Trophoblast cell (in vitro differentiated cells and primary cell): ENCODE measurements at regions not wholly inside any gene's neighbourhood (a gene's known extent, or its start where the extent isn't known, plus 50 kb on each side); places are given as distances from the start of the nearest gene placed in this dataset.
A peak's percentile ranks its signal among the peaks of the same experiment; 100 is the strongest.

Source experiments
- DNase-seq, 2 donors: peaks; one replicate each; pipeline ENCODE4 v3.0.0-alpha.2; 2016
- H2AFZ ChIP-seq: 2 replicates; pipeline ENCODE4 v1.6.1; 2013; ENCODE audit warnings: low read length, moderate library complexity, mild to moderate bottlenecking; ENCODE audit not compliant: insufficient read depth, poor library complexity
- H2AK5ac ChIP-seq: 2 replicates; pipeline ENCODE4 v1.6.1; 2013; ENCODE audit warnings: mild to moderate bottlenecking, low read length
- H2BK120ac ChIP-seq: 2 replicates; pipeline ENCODE4 v1.6.1; 2013; ENCODE audit warnings: low read length, mild to moderate bottlenecking, moderate library complexity; ENCODE audit not compliant: insufficient read depth, poor library complexity
- H2BK12ac ChIP-seq: 2 replicates; pipeline ENCODE4 v1.6.1; 2013; ENCODE audit warnings: mild to moderate bottlenecking, low read length, moderate library complexity
- H2BK5ac ChIP-seq: 2 replicates; pipeline ENCODE4 v1.6.1; 2013; ENCODE audit warnings: low read length, low read depth, moderate library complexity, mild to moderate bottlenecking; ENCODE audit not compliant: poor library complexity
- H3K14ac ChIP-seq: 2 replicates; pipeline ENCODE4 v1.6.1; 2013; ENCODE audit warnings: mild to moderate bottlenecking, low read length
- H3K18ac ChIP-seq: 2 replicates; pipeline ENCODE4 v1.6.1; 2013; ENCODE audit warnings: mild to moderate bottlenecking, low read length
- H3K23ac ChIP-seq: 2 replicates; pipeline ENCODE4 v1.6.1; 2013; ENCODE audit warnings: low read length
- H3K27ac ChIP-seq: 2 replicates; pipeline ENCODE4 v1.5.1; 2013; ENCODE audit warnings: low read depth, mild to moderate bottlenecking, inconsistent platforms, low read length, moderate library complexity
- H3K27me3 ChIP-seq: 2 replicates; pipeline ENCODE4 v1.6.1; 2013; ENCODE audit warnings: inconsistent platforms, mild to moderate bottlenecking, low read length, moderate library complexity; ENCODE audit not compliant: insufficient read depth
- H3K36me3 ChIP-seq, 2 experiments: 1 replicate in 1 of 2; 2 replicates in 1 of 2; pipeline ENCODE4 v1.6.1; 2013; ENCODE audit warnings: low read length in 2 of 2, mild to moderate bottlenecking in 2 of 2, moderate library complexity in 1 of 2; ENCODE audit not compliant: insufficient read depth in 2 of 2, control insufficient read depth in 1 of 2
- H3K4ac ChIP-seq: 2 replicates; pipeline ENCODE4 v1.6.1; 2013; ENCODE audit warnings: low read depth, mild to moderate bottlenecking, low read length, moderate library complexity
- H3K4me1 ChIP-seq, 2 experiments: 1 replicate in 1 of 2; 2 replicates in 1 of 2; pipeline ENCODE4 v1.6.1; 2013; ENCODE audit warnings: low read length in 2 of 2, mild to moderate bottlenecking in 2 of 2, moderate library complexity in 1 of 2; ENCODE audit not compliant: insufficient read depth in 2 of 2, control insufficient read depth in 1 of 2
- H3K4me2 ChIP-seq: 2 replicates; pipeline ENCODE4 v1.6.1; 2013; ENCODE audit warnings: inconsistent platforms, mild to moderate bottlenecking, low read length, moderate library complexity
- H3K4me3 ChIP-seq: 2 replicates; pipeline ENCODE4 v1.5.1; 2013; ENCODE audit warnings: mild to moderate bottlenecking, low read depth, low read length, inconsistent platforms
- H3K79me1 ChIP-seq: one replicate; pipeline ENCODE4 v1.6.1; 2013; ENCODE audit warnings: low read length
- H3K79me2 ChIP-seq: 2 replicates; pipeline ENCODE4 v1.6.1; 2013; ENCODE audit warnings: low read length, mild to moderate bottlenecking; ENCODE audit not compliant: control insufficient read depth, insufficient read depth, poor library complexity
- H3K9ac ChIP-seq: 2 replicates; pipeline ENCODE4 v1.6.1; 2013; ENCODE audit warnings: mild to moderate bottlenecking, low read length
- H3K9me3 ChIP-seq: 2 replicates; pipeline ENCODE4 v1.6.1; 2013; ENCODE audit warnings: low read depth, mild to moderate bottlenecking, control low read depth, inconsistent platforms, low read length; ENCODE audit not compliant: insufficient read depth
- H4K12ac ChIP-seq: 2 replicates; pipeline ENCODE4 v1.6.1; 2013; ENCODE audit warnings: low read depth, mild to moderate bottlenecking, low read length, moderate library complexity
- H4K8ac ChIP-seq: 2 replicates; pipeline ENCODE4 v1.6.1; 2013; ENCODE audit warnings: low read depth, mild to moderate bottlenecking, low read length, moderate library complexity
- H4K91ac ChIP-seq: one replicate; pipeline ENCODE4 v1.6.1; 2013; ENCODE audit warnings: low read depth, mild to moderate bottlenecking, low read length, moderate library complexity
- WGBS: extraction: QIAGEN DNeasy Blood & Tissue Kit; methylation state at CpG from one replicate; pipeline ENCODE4 v1.1.7; 2013; ENCODE audit warnings: missing lambda C conversion rate; ENCODE audit not compliant: insufficient read length, insufficient coverage; ENCODE audit errors: extremely low coverage; 5-methylcytosine and 5-hydroxymethylcytosine counted together

DNA sequence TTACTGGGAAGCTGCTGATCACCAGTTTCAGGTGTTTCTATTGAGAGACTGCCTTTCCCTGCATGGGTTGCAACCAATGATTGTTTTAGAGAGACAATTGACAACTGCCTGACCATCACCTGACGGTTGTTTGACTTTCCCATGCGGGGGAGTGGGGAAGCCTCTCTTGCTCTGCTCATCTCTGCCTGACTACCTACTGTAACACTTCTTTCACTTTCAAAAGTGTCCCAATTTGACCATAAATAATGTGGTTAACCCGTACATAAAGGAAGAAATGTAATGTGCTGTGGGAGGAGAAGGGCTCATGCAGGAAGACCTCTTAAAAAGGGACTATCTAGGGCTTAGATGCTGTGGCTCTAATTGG, 122.1 kb upstream of the PHACTR1 start:
- Histone ChIP-seq H4K8ac (no peak overlapping the region), H3K27ac (no peak overlapping the region), H3K4ac (no peak overlapping the region), H2AFZ (no peak overlapping the region), H3K23ac (no peak overlapping the region), H3K36me3 (no peaks in the 10 kb centered on the region), H4K12ac (no peak overlapping the region), H2BK12ac (no peak overlapping the region), H4K91ac (no peak overlapping the region), H3K4me1 (peaks cover 0 to 5% of the 10 kb centered on the region in 2 experiments), H3K14ac (no peak overlapping the region), H3K9me3 (no peaks in the 10 kb centered on the region), H3K4me2 (no peak overlapping the region), H3K4me3 (no peak overlapping the region), H3K27me3 (no peaks in the 10 kb centered on the region), H3K9ac (no peak overlapping the region), H2BK120ac (no peak overlapping the region), H3K18ac (no peak overlapping the region), H2BK5ac (no peak overlapping the region), H3K79me2 (no peaks in the 10 kb centered on the region), H2AK5ac (no peak overlapping the region), H3K79me1 (no peaks in the 10 kb centered on the region)
- no peak for DNase-seq
- no CpG with 5 or more reads among the region's 3 CpGs for WGBS

- Histone ChIP-seq H2BK120ac (no peak overlapping the region), H3K23ac (no peak overlapping the region), H2AFZ (no peak overlapping the region), H4K12ac (no peak overlapping the region), H3K27me3 (no peaks in the 10 kb centered on the region), H2BK5ac (no peak overlapping the region), H3K4ac (no peak overlapping the region), H3K4me2 (no peak overlapping the region), H4K91ac (no peak overlapping the region), H3K79me1 (no peaks in the 10 kb centered on the region), H3K36me3 (no peaks in the 10 kb centered on the region), H3K9me3 (no peaks in the 10 kb centered on the region), H3K4me1 (peaks cover 0 to 5% of the 10 kb centered on the region in 2 experiments), H4K8ac (no peak overlapping the region), H3K18ac (no peak overlapping the region), H3K4me3 (no peak overlapping the region), H2BK12ac (no peak overlapping the region), H3K14ac (no peak overlapping the region), H3K27ac (no peak overlapping the region), H3K9ac (no peak overlapping the region), H3K79me2 (no peaks in the 10 kb centered on the region), H2AK5ac (no peak overlapping the region)
- peak in 1 of 2 donors; percentile 74 for DNase-seq
- no CpG with 5 or more reads among the region's 9 CpGs for WGBS
Observed at GRCh38 chr6:12595161-12595811, 121.3 kb upstream of the PHACTR1 start.

GRCh38 chr6:12596731-12597130, 119.8 kb upstream of the PHACTR1 start:
- Histone ChIP-seq H3K27ac (no peak overlapping the region), H2AFZ (no peak overlapping the region), H3K27me3 (no peaks in the 10 kb centered on the region), H3K4ac (no peak overlapping the region), H2AK5ac (no peak overlapping the region), H3K36me3 (no peaks in the 10 kb centered on the region), H3K9me3 (no peaks in the 10 kb centered on the region), H3K23ac (no peak overlapping the region), H3K79me1 (no peaks in the 10 kb centered on the region), H3K79me2 (no peaks in the 10 kb centered on the region), H3K4me3 (no peak overlapping the region), H2BK12ac (no peak overlapping the region), H2BK120ac (no peak overlapping the region), H3K4me1 (peaks cover 0 to 5% of the 10 kb centered on the region in 2 experiments), H2BK5ac (no peak overlapping the region), H3K4me2 (no peak overlapping the region), H4K12ac (no peak overlapping the region), H4K91ac (no peak overlapping the region), H3K9ac (no peak overlapping the region), H3K14ac (no peak overlapping the region), H3K18ac (no peak overlapping the region), H4K8ac (no peak overlapping the region)
- WGBS = no CpG with 5 or more reads among the region's 2 CpGs
- DNase-seq = no peak

GRCh38 chr6:12598919-12599318, 117.6 kb upstream of the PHACTR1 start:
- no peak overlapping the region for H3K4me3 ChIP-seq
- no peaks in the 10 kb centered on the region for H3K27me3 ChIP-seq
- no peak overlapping the region for H3K18ac ChIP-seq
- no peaks in the 10 kb centered on the region for H3K9me3 ChIP-seq
- no CpG with 5 or more reads among the region's 2 CpGs for WGBS
- DNase-seq = peak; percentile 79 to 94
- no peak overlapping the region for H3K27ac ChIP-seq
- no peak overlapping the region for H2BK5ac ChIP-seq
- no peaks in the 10 kb centered on the region for H3K36me3 ChIP-seq
- no peak overlapping the region for H2AFZ ChIP-seq
- no peak overlapping the region for H4K8ac ChIP-seq
- H4K91ac ChIP-seq = no peak overlapping the region
- no peak overlapping the region for H2BK12ac ChIP-seq
- H3K4me2 ChIP-seq = no peak overlapping the region
- no peak overlapping the region for H2BK120ac ChIP-seq
- no peak overlapping the region for H3K14ac ChIP-seq
- H4K12ac ChIP-seq = no peak overlapping the region
- no peak overlapping the region for H3K23ac ChIP-seq
- H3K4ac ChIP-seq = no peak overlapping the region
- H3K4me1 ChIP-seq = peaks cover 2 to 16% of the 10 kb centered on the region in 2 experiments
- H3K79me2 ChIP-seq = no peaks in the 10 kb centered on the region
- H3K9ac ChIP-seq = no peak overlapping the region
- peaks cover 5% of the 10 kb centered on the region for H3K79me1 ChIP-seq
- H2AK5ac ChIP-seq = no peak overlapping the region
